ENCODE measurements at regions not wholly inside any gene's neighbourhood (a gene's known extent, or its start where the extent isn't known, plus 50 kb on each side); places are given as distances from the start of the nearest gene placed in this dataset.
"Not testable (repeated sequence)": the region's sequence is repeated elsewhere in the genome, so short reads cannot be mapped to it uniquely, and the experiment has no call there.

- not testable (repeated sequence) for TF ChIP-seq CTCF, POLR2A, POLR2AphosphoS5 (IDR thresholded peaks at IDR 0.05)
Observed at GRCh38 chr6:15738195-15738594, 75.4 kb upstream of the DTNBP1 start.

Data from breast epithelium (tissue), 3 donors.